GM19372 (cell line): ENCODE measurements at regions not wholly inside any gene's neighbourhood (a gene's known extent, or its start where the extent isn't known, plus 50 kb on each side); places are given as distances from the start of the nearest gene placed in this dataset.

ENCODE experiments used
- ATAC-seq: cut with Tn5 transposase; IDR thresholded peaks from one replicate; pipeline ENCODE4 v1.9.1; 2021; ENCODE audit warnings: mild to moderate bottlenecking, low read depth, moderate library complexity; ENCODE audit not compliant: unreplicated experiment

- no peak for ATAC-seq
These were observed 54.6 kb upstream of the TRIM24 start for GRCh38 chr7:138405496-138405895.

- ATAC-seq = no peak
These were observed 52.3 kb upstream of the TRIM24 start for GRCh38 chr7:138407792-138408191.
